GM10248 (cell line): ENCODE measurements at regions not wholly inside any gene's neighbourhood (a gene's known extent, or its start where the extent isn't known, plus 50 kb on each side); places are given as distances from the start of the nearest gene placed in this dataset.

Experiments
- CTCF ChIA-PET: fragments of 300-600 bp; sonication (Branson Sonifier 250); formaldehyde crosslinking; extraction: SDS; loops from one replicate; lab custom pipeline; 2021; ENCODE audit warnings: antibody characterized with exemption; lab: Yijun Ruan, JAX
- POLR2A ChIA-PET: fragments of 350-650 bp; sonication (Branson Sonifier 250); formaldehyde crosslinking; extraction: SDS; loops from one replicate; lab custom pipeline; 2020; ENCODE audit warnings: antibody characterized with exemption; lab: Yijun Ruan, JAX
- DNase-seq: peaks from one replicate; pipeline ENCODE4 v3.0.0; 2012; ENCODE audit errors: extremely low spot score
- CTCF ChIP-seq: IDR thresholded peaks from 2 replicates; pipeline ENCODE4 v1.5.1; 2012; ENCODE audit warnings: mild to moderate bottlenecking, low read depth; ENCODE audit errors: extremely low read depth, missing control alignments, control extremely low read depth

- DNase-seq, result no peak
- POLR2A ChIA-PET, result no interaction called here
- CTCF ChIA-PET, result no interaction called here
- TF ChIP-seq CTCF, result no peak
Observed at GRCh38 chr14:85728476-85729065, 198.6 kb downstream of the FLRT2 start.

GRCh38 chr14:85714069-85714468, 184.1 kb downstream of the FLRT2 start:
- no peak for DNase-seq
- CTCF ChIA-PET, result no interaction called here
- POLR2A ChIA-PET, result no interaction called here
- no peak for TF ChIP-seq CTCF

- no peak for TF ChIP-seq CTCF
- POLR2A ChIA-PET, result no interaction called here
- DNase-seq, result no peak
- CTCF ChIA-PET, result no interaction called here
Observed at GRCh38 chr14:85711620-85712019, 181.7 kb downstream of the FLRT2 start.
